ENCODE measurements at regions not wholly inside any gene's neighbourhood (a gene's known extent, or its start where the extent isn't known, plus 50 kb on each side); places are given as distances from the start of the nearest gene placed in this dataset.

DNA sequence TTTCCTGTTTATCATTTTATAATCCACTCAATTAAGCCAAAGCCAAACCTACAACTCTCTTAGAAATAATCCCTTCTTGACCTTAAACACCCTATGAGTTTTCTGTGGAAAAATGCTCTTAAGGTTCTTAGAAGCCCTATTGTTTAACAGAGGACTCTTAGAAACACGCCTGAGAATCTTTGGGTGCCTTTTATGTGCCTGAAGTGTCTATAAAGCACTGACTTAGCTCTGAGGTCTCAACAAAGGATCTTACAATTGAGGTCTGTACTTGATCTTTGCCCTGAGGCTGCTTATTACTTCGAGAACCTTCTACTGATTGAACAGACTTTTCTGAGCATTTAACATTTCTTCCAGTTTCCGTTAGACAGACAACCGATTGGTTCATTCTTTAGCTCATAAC is 353.3 kb upstream of the SORCS1 start:
- Histone ChIP-seq H3K27me3 (ENCODE audit: insufficient read depth, low read length) (no peaks in the 10 kb centered on the region), H2BK12ac (ENCODE audit: insufficient read length, low read depth, low read length) (no peak overlapping the region), H3K56ac (ENCODE audit: insufficient read length, low read depth, low read length) (no peak overlapping the region), H3K4me2 (ENCODE audit: insufficient read depth, insufficient read length, low read length) (no peak overlapping the region), H3K18ac (ENCODE audit: insufficient read length, low read depth, low read length) (no peak overlapping the region), H3K27ac (ENCODE audit: insufficient read length, low read depth, low read length) (no peak overlapping the region), H3K4me1 (ENCODE audit: insufficient read depth, low read length) (no peaks in the 10 kb centered on the region), H3K23ac (ENCODE audit: insufficient read length, low read depth, low read length) (no peak overlapping the region), H2BK120ac (ENCODE audit: low read depth, low read length, poor library complexity, severe bottlenecking) (no peak overlapping the region), H3K23me2 (ENCODE audit: insufficient read length, low read depth, low read length, poor library complexity, severe bottlenecking) (no peaks in the 10 kb centered on the region), H2AFZ (ENCODE audit: low read length) (no peak overlapping the region), H4K8ac (replicated peaks; ENCODE audit: insufficient read length, low read depth, low read length) (no peak overlapping the region), H3T11ph (ENCODE audit: low read length) (no peak overlapping the region), H4K20me1 (ENCODE audit: control insufficient read depth, insufficient read depth, insufficient read length) (no peaks in the 10 kb centered on the region), H2BK5ac (ENCODE audit: insufficient read length, low read length) (no peak overlapping the region), H3K79me1 (ENCODE audit: insufficient read depth, low read depth, low read length, poor library complexity, severe bottlenecking) (no peaks in the 10 kb centered on the region), H2AK5ac (ENCODE audit: insufficient read length, low read length) (no peak overlapping the region), H3K14ac (ENCODE audit: insufficient read depth, low read length) (no peak overlapping the region), H2BK20ac (ENCODE audit: low read depth, low read length, poor library complexity, severe bottlenecking) (no peak overlapping the region), H3K4ac (ENCODE audit: low read depth, low read length) (no peak overlapping the region), H4K91ac (ENCODE audit: insufficient read length, low read depth, low read length) (no peak overlapping the region), H4K5ac (ENCODE audit: insufficient read length, low read depth, low read length) (no peak overlapping the region), H3K9ac (ENCODE audit: extremely low read depth, insufficient read length, low read length) (no peak overlapping the region), H2BK15ac (ENCODE audit: low read depth, low read length) (no peak overlapping the region), H3K79me2 (ENCODE audit: insufficient read depth, low read length) (no peaks in the 10 kb centered on the region), H3K9me3 (ENCODE audit: control insufficient read depth, low read depth, low read length) (no peaks in the 10 kb centered on the region)
- H3K9me3 Mint-ChIP-seq: no peaks in the 10 kb centered on the region
- H3K4me3 Mint-ChIP-seq: no peak overlapping the region
- no peaks in the 10 kb centered on the region for H3K36me3 Mint-ChIP-seq (ENCODE audit: insufficient read depth in 1 of 3, low read depth in 3 of 3)
- H3K27ac Mint-ChIP-seq: no peak overlapping the region
- no CpG with 5 or more reads among the region's 4 CpGs for WGBS (ENCODE audit: extremely low coverage, insufficient read length, low lambda C conversion rate)
- no peaks in the 10 kb centered on the region for H3K27me3 Mint-ChIP-seq (ENCODE audit: low read depth)
- DNase-seq: no peak
- peaks cover 0 to 1% of the 10 kb centered on the region in 2 experiments; a peak in 1 of 4 replicates for H3K4me1 Mint-ChIP-seq
- TF ChIP-seq, protein P1, sequence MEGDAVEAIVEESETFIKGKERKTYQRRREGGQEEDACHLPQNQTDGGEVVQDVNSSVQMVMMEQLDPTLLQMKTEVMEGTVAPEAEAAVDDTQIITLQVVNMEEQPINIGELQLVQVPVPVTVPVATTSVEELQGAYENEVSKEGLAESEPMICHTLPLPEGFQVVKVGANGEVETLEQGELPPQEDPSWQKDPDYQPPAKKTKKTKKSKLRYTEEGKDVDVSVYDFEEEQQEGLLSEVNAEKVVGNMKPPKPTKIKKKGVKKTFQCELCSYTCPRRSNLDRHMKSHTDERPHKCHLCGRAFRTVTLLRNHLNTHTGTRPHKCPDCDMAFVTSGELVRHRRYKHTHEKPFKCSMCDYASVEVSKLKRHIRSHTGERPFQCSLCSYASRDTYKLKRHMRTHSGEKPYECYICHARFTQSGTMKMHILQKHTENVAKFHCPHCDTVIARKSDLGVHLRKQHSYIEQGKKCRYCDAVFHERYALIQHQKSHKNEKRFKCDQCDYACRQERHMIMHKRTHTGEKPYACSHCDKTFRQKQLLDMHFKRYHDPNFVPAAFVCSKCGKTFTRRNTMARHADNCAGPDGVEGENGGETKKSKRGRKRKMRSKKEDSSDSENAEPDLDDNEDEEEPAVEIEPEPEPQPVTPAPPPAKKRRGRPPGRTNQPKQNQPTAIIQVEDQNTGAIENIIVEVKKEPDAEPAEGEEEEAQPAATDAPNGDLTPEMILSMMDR (conservative IDR thresholded peaks at IDR 0.05): no peak

Measured in H9 (cell line).